ENCODE measurements at regions not wholly inside any gene's neighbourhood (a gene's known extent, or its start where the extent isn't known, plus 50 kb on each side); places are given as distances from the start of the nearest gene placed in this dataset.

DNA sequence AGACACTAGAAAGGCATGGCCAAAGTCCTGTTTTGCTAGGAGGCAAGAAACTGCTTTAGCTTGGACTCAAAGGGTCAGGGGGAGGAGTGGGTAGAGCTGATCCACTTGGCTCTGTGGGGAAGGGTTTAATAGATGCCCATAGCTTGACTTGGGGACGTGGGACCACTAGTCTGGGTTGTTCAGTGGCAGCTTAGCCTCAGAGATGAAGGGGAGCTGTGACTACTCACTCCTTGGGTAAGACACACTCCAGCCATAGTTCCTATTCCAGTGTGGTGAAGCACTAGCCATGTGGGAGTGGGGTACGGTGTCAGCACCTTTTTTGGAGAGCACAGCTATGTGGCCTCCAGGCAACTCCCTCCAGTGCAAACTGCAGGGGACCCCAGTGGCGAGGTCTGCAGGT is 257.3 kb downstream of the TMEM121 start:
- POLR2A ChIA-PET: interaction anchor here (1.0 kb wide), 1 partner anchor 34 kb away, joined by 3 read pairs; no protein-coding TSS in a partner anchor
- intact Hi-C loops (cut with micrococcal nuclease): no loop called here
- H3K27ac Mint-ChIP-seq: no peak overlapping the region
- H3K27me3 Mint-ChIP-seq: no peaks in the 10 kb centered on the region
- no peak for ATAC-seq (ENCODE audit: low read depth)
- DNase-seq: no peak
- CTCF ChIA-PET: no interaction called here
- TF ChIP-seq, protein P1, sequence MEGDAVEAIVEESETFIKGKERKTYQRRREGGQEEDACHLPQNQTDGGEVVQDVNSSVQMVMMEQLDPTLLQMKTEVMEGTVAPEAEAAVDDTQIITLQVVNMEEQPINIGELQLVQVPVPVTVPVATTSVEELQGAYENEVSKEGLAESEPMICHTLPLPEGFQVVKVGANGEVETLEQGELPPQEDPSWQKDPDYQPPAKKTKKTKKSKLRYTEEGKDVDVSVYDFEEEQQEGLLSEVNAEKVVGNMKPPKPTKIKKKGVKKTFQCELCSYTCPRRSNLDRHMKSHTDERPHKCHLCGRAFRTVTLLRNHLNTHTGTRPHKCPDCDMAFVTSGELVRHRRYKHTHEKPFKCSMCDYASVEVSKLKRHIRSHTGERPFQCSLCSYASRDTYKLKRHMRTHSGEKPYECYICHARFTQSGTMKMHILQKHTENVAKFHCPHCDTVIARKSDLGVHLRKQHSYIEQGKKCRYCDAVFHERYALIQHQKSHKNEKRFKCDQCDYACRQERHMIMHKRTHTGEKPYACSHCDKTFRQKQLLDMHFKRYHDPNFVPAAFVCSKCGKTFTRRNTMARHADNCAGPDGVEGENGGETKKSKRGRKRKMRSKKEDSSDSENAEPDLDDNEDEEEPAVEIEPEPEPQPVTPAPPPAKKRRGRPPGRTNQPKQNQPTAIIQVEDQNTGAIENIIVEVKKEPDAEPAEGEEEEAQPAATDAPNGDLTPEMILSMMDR (IDR thresholded peaks at IDR 0.05): no peak
- no peak overlapping the region for H3K4me3 Mint-ChIP-seq
- peaks cover 14% of the 10 kb centered on the region for H3K9me3 Mint-ChIP-seq
- peaks cover 11% of the 10 kb centered on the region for H3K4me1 Mint-ChIP-seq
- H3K36me3 Mint-ChIP-seq (ENCODE audit: low read depth): peaks cover 13% of the 10 kb centered on the region

DNA sequence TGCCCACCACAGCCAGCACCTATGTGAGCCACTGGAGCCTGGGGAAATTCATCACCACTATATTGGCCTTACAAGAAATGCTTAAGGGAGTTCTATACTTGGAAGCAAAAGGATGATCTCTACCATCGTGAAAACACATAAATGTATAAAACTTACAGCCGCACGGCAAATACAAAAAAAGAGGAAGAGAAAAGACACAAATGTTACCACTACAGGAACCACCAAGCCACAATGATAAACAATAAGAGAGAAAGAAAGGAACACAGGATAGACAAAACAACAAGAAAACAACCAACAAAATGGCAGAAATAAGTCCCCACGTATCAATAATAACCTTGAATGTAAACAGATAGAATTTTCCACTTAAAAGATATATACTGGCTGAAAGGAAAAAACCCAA is 267.5 kb downstream of the TMEM121 start:
- intact Hi-C loops (cut with micrococcal nuclease): no loop called here
- no peak for DNase-seq
- no peak for ATAC-seq (ENCODE audit: low read depth)
- no peaks in the 10 kb centered on the region for H3K27me3 Mint-ChIP-seq
- ChIA-PET CTCF (interaction anchor here (1.4 kb wide), 1 partner anchor 8 kb away, joined by 6 read pairs; no protein-coding TSS in a partner anchor), POLR2A (interaction anchor here (1.5 kb wide), 1 partner anchor 18 kb away, joined by 3 read pairs; no protein-coding TSS in a partner anchor)
- H3K36me3 Mint-ChIP-seq (ENCODE audit: low read depth): no peaks in the 10 kb centered on the region
- H3K27ac Mint-ChIP-seq: peak overlapping the region; percentile 61
- TF ChIP-seq, protein P1 (IDR thresholded peaks at IDR 0.05): no peak
- no peaks in the 10 kb centered on the region for H3K9me3 Mint-ChIP-seq
- H3K4me1 Mint-ChIP-seq: peaks cover 13% of the 10 kb centered on the region
- H3K4me3 Mint-ChIP-seq: peak overlapping the region; percentile 9

DNA sequence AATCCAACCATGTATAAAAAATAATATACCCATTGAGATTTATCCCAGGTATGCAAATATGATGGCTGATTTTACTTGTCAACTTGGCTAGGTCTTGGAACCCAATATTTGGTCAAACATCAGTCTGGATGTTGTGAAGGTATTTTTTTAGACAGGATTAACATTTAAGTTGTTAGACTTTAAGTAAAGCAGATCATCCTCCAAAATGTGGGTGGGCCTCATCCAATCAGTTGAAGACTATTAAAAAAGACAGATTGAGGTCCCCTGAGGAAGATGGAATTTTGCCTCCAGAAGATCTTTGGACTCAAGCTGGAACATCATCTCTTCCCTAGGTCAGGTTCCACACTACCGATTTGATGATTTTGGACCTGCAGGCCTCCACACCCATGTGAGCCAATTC is 271.2 kb downstream of the TMEM121 start:
- H3K27me3 Mint-ChIP-seq: no peaks in the 10 kb centered on the region
- DNase-seq (no peak), ATAC-seq (ENCODE audit: low read depth) (no peak)
- ChIA-PET CTCF (no interaction called here), POLR2A (interaction anchor here (0.7 kb wide), 1 partner anchor 18 kb away, joined by 4 read pairs; no protein-coding TSS in a partner anchor)
- H3K27ac Mint-ChIP-seq: no peak overlapping the region
- no peaks in the 10 kb centered on the region for H3K36me3 Mint-ChIP-seq (ENCODE audit: low read depth)
- TF ChIP-seq, protein P1 (IDR thresholded peaks at IDR 0.05): no peak
- no peak overlapping the region for H3K4me3 Mint-ChIP-seq
- H3K9me3 Mint-ChIP-seq: no peaks in the 10 kb centered on the region
- intact Hi-C loops (cut with micrococcal nuclease): no loop called here
- H3K4me1 Mint-ChIP-seq: peaks cover 14% of the 10 kb centered on the region

DNA sequence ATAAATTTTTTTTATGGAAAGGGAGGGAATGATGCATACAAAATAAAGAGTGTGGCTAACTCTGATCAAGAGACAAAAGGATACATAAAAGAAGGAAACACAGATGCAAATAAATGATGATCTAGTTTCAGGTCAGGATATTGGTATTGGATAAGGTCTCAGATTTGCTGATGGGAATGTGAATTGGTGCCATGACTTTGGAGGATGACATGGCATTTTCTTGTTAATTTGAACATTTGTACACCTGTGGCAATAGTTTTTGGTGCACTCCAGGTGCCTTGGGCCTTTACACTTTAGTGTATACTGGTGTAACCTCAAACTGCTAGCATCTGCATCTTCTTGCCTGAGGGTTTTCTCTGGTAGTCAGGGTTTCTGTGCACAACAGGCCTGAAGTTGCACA is 279.3 kb downstream of the TMEM121 start:
- DNase-seq (no peak), ATAC-seq (ENCODE audit: low read depth) (no peak)
- Mint-ChIP-seq H3K36me3 (ENCODE audit: low read depth) (peaks cover 2% of the 10 kb centered on the region), H3K9me3 (peaks cover 12% of the 10 kb centered on the region), H3K4me1 (peaks cover 1% of the 10 kb centered on the region), H3K4me3 (no peak overlapping the region), H3K27ac (no peak overlapping the region), H3K27me3 (no peaks in the 10 kb centered on the region)
- ChIA-PET CTCF (no interaction called here), POLR2A (interaction anchor here (0.7 to 4.6 kb wide), 2 partner anchors 12 to 38 kb away, joined by 3 to 17 read pairs; no protein-coding TSS in a partner anchor)
- TF ChIP-seq, protein P1 (IDR thresholded peaks at IDR 0.05): no peak
- intact Hi-C loops (cut with micrococcal nuclease): no loop called here

DNA sequence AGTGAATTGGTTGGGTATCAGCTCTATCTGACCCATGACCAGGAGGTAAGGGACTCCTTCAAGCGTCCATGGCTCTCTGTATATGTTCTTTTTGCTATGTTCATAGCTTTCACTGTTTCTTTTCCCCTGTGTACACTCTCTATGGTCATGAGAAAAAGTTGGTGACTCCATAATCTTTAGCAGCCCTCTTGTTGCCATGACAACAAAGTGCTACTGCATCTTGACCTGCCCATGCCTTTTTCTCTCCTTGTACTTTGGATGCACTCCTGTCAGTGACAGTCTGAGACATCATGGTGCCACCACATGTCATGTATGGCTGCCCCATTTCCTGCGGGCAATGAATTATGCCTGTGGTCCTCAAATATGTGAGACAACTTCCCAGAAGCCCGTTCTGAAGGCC is 280.2 kb downstream of the TMEM121 start:
- H3K4me1 Mint-ChIP-seq: no peaks in the 10 kb centered on the region
- TF ChIP-seq, protein P1 (IDR thresholded peaks at IDR 0.05): no peak
- no peak overlapping the region for H3K27ac Mint-ChIP-seq
- peaks cover 2% of the 10 kb centered on the region for H3K36me3 Mint-ChIP-seq (ENCODE audit: low read depth)
- H3K4me3 Mint-ChIP-seq: no peak overlapping the region
- peaks cover 12% of the 10 kb centered on the region for H3K9me3 Mint-ChIP-seq
- CTCF ChIA-PET: no interaction called here
- POLR2A ChIA-PET: interaction anchor here (4.6 kb wide), 1 partner anchor 12 kb away, joined by 17 read pairs; no protein-coding TSS in a partner anchor
- no peak for ATAC-seq (ENCODE audit: low read depth)
- intact Hi-C loops (cut with micrococcal nuclease): no loop called here
- DNase-seq: no peak
- H3K27me3 Mint-ChIP-seq: no peaks in the 10 kb centered on the region
